ENCODE measurements at regions not wholly inside any gene's neighbourhood (a gene's known extent, or its start where the extent isn't known, plus 50 kb on each side); places are given as distances from the start of the nearest gene placed in this dataset.
"Not testable (repeated sequence)": the region's sequence is repeated elsewhere in the genome, so short reads cannot be mapped to it uniquely, and the experiment has no call there.

GRCh38 chr4:117135634-117136354, 50.4 kb upstream of the TRAM1L1 start:
- DNase-seq (peak; percentile 42), ATAC-seq (no peak)
- Histone ChIP-seq H3K27ac (ENCODE audit: low read length) (peak overlapping the region; percentile 48; the same call in 1 of the 2 replicates), H2AFZ (ENCODE audit: low read length) (no peak overlapping the region), H4K20me1 (ENCODE audit: low read length) (no peaks in the 10 kb centered on the region), H3K9ac (ENCODE audit: low read length) (no peak overlapping the region), H3K27me3 (ENCODE audit: low read length) (no peaks in the 10 kb centered on the region), H3K4me3 (ENCODE audit: low read length) (no peak overlapping the region), H3F3A (ENCODE audit: low read length, unreplicated experiment) (no peaks in the 10 kb centered on the region), H3K9me3 (ENCODE audit: low read length) (no peaks in the 10 kb centered on the region), H3K36me3 (ENCODE audit: low read depth, low read length) (no peaks in the 10 kb centered on the region), H3K9me2 (replicated peaks; ENCODE audit: low read length) (no peaks in the 10 kb centered on the region), H3K4me1 (ENCODE audit: insufficient read depth, low read length) (peaks cover 10% of the 10 kb centered on the region; the same call in 1 of the 2 replicates), H3K79me2 (ENCODE audit: low read length) (no peaks in the 10 kb centered on the region), H3K4me2 (ENCODE audit: low read length) (no peak overlapping the region)
- TF ChIP-seq CTCF (conservative IDR thresholded peaks at IDR 0.05; ENCODE audit: low read depth, low read length) = no peak
- TF ChIP-seq EZH2phosphoT487 (IDR thresholded peaks at IDR 0.05; ENCODE audit: borderline replicate concordance, low read length) = no peak
- TF ChIP-seq EZH2 (IDR thresholded peaks at IDR 0.05; ENCODE audit: low read length, unreplicated experiment) = no peak
- CTCF ChIA-PET = no interaction called here
- POLR2A ChIA-PET (ENCODE audit: unreplicated experiment) = no interaction called here
- no TSS peak for BruUV-seq (replicated peaks)
- intact Hi-C loops (cut with micrococcal nuclease) = loop anchor here (2.0 to 10.0 kb wide), 6 partner anchors 192 to 1139 kb away; no protein-coding TSS in a partner anchor

GRCh38 chr4:117137145-117137544, 51.8 kb upstream of the TRAM1L1 start:
- Histone ChIP-seq H3K79me2 (ENCODE audit: low read length) (no peaks in the 10 kb centered on the region), H4K20me1 (ENCODE audit: low read length) (no peaks in the 10 kb centered on the region), H3K4me1 (ENCODE audit: insufficient read depth, low read length) (peaks cover 10% of the 10 kb centered on the region; the same call in 1 of the 2 replicates), H3K9ac (ENCODE audit: low read length) (no peak overlapping the region), H3K9me3 (ENCODE audit: low read length) (no peaks in the 10 kb centered on the region), H3K27me3 (ENCODE audit: low read length) (no peaks in the 10 kb centered on the region), H3K4me2 (ENCODE audit: low read length) (no peak overlapping the region), H3K36me3 (ENCODE audit: low read depth, low read length) (no peaks in the 10 kb centered on the region), H3F3A (ENCODE audit: low read length, unreplicated experiment) (no peaks in the 10 kb centered on the region), H2AFZ (ENCODE audit: low read length) (no peak overlapping the region), H3K27ac (ENCODE audit: low read length) (peak overlapping the region; percentile 48), H3K9me2 (replicated peaks; ENCODE audit: low read length) (no peaks in the 10 kb centered on the region), H3K4me3 (ENCODE audit: low read length) (no peak overlapping the region)
- DNase-seq (peak; percentile 81), ATAC-seq (peak; percentile 65)
- no TSS peak for BruUV-seq (replicated peaks)
- intact Hi-C loops (cut with micrococcal nuclease) = loop anchor here (5.0 to 10.0 kb wide), 5 partner anchors 190 to 1138 kb away; no protein-coding TSS in a partner anchor
- TF ChIP-seq EZH2 (IDR thresholded peaks at IDR 0.05; ENCODE audit: low read length, unreplicated experiment) (no peak), CTCF (conservative IDR thresholded peaks at IDR 0.05; ENCODE audit: low read depth, low read length) (no peak), EZH2phosphoT487 (IDR thresholded peaks at IDR 0.05; ENCODE audit: borderline replicate concordance, low read length) (no peak)
- ChIA-PET POLR2A (ENCODE audit: unreplicated experiment) (no interaction called here), CTCF (no interaction called here)

DNA sequence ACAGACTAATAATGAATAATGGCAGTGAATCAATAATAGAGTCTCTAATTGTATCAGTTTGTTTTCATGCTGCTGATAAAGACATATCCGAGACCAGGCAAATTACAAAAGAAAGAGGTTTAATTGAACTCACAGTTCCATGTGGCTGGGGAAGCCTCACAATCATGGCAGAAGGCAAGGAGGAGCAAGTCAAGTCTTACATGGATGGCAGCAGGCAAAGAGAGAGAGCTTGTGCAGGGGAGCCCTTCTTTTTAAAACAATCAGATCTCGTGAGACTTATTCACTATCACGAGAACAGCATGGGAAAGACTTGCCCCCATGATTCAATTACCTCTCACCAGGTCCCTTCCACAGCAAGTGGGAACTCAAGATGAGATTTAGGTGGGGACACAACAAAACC, 53.4 kb upstream of the TRAM1L1 start:
- H3K36me3 ChIP-seq (ENCODE audit: low read depth, low read length); H3K27me3 ChIP-seq (ENCODE audit: low read length); H2AFZ ChIP-seq (ENCODE audit: low read length); H3F3A ChIP-seq (ENCODE audit: low read length, unreplicated experiment); H3K27ac ChIP-seq (ENCODE audit: low read length); H3K4me2 ChIP-seq (ENCODE audit: low read length); H3K79me2 ChIP-seq (ENCODE audit: low read length); ATAC-seq; H4K20me1 ChIP-seq (ENCODE audit: low read length); H3K9ac ChIP-seq (ENCODE audit: low read length); H3K9me3 ChIP-seq (ENCODE audit: low read length); DNase-seq; CTCF ChIA-PET; H3K9me2 ChIP-seq (replicated peaks; ENCODE audit: low read length); H3K4me1 ChIP-seq (ENCODE audit: insufficient read depth, low read length); POLR2A ChIA-PET (ENCODE audit: unreplicated experiment); H3K4me3 ChIP-seq (ENCODE audit: low read length); BruUV-seq (replicated peaks): not testable (repeated sequence)
- intact Hi-C loops (cut with micrococcal nuclease) = loop anchor here (5.0 to 10.0 kb wide), 5 partner anchors 189 to 1136 kb away; no protein-coding TSS in a partner anchor

Data from PC-3 (cell line).